ENCODE measurements at regions not wholly inside any gene's neighbourhood (a gene's known extent, or its start where the extent isn't known, plus 50 kb on each side); places are given as distances from the start of the nearest gene placed in this dataset.

DNA sequence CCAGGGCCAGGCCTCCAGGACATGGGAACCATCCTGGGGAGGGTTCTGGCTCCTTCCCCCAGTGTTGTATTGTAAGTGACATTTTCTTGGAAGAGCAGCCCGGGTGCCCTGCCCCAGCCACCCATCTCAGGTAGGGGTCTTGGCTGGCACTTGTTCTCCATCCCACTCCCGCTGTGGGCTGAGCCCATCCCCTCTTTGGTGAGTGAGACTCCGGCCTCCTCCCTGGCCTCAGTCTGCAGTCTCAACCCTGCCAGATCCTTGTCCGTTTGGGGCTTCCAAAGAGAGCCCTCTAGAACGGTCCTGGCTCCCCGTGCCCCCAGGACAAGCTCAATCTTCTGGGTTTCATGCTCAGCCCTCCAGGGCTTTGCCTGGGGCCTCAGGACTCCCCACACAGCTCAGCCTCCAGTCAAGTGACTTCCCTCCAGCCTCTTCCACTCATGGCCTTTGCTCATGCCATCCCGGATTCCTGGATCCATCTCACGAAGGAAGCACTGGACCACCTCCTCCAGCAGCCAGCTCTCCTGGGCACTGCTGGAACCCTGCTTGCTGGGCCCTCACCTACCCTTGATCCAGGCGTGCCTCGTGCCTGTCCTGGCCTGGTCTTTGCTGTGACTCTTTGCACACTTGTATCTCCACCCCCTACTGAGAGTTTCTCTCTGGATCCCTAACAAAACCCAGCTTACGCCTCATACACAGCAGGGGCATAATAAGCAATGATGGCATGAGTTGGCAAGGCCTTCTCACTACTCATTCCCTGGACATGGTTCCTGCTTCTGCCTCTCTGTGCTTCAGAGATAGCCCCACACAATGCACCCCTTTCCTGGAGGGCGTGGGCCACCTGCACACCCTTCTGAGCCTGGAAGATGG is 297.4 kb upstream of the RTL1 start:
- no peak overlapping the region for H3K4me3 ChIP-seq (ENCODE audit: low read length)
- no peak for DNase-seq (ENCODE audit: low read depth, low spot score)

DNA sequence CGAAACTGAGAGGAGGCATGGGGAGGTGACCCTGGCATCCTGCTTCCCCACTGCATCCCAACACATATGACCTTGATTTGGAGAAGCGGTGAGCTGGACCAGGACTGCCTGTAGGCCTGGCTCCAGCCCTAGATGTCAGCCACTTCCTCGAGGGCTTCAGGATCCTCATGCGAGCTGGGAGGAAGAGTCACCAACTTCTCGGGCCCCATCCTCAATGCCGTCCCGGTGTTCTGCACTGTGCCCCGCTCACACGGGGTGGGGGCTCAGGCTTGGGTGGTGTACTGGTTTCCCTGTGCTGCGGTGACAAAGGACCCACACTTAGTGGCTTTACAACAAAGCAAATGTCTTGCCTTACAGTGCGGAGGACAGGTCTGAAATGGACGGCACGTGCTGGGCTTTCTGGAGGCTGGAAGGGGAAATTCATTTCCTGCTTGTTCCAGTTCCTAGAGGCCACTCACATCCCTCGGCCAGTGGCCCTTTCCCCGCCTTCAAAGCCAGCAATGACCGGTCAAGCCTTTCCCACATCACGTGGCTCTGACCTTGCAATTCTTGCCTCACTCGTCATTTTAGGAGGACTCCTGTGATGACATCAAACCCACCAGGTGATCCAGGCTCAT is 298.1 kb upstream of the RTL1 start:
- H3K4me3 ChIP-seq (ENCODE audit: low read length), result no peak overlapping the region
- DNase-seq (ENCODE audit: low read depth, low spot score), result no peak

GRCh38 chr14:101202627-101203404 is 299.3 kb upstream of the RTL1 start:
- DNase-seq (ENCODE audit: low read depth, low spot score), result no peak
- no peak overlapping the region for H3K4me3 ChIP-seq (ENCODE audit: low read length)

GRCh38 chr14:101206556-101206955 is 303.0 kb upstream of the RTL1 start:
- no peak overlapping the region for H3K4me3 ChIP-seq (ENCODE audit: low read length)
- no peak for DNase-seq (ENCODE audit: low read depth, low spot score)

GRCh38 chr14:101207041-101207440 is 303.5 kb upstream of the RTL1 start:
- no peak for DNase-seq (ENCODE audit: low read depth, low spot score)
- H3K4me3 ChIP-seq (ENCODE audit: low read length), result no peak overlapping the region

GRCh38 chr14:101207897-101208296 is 304.4 kb upstream of the RTL1 start:
- no peak overlapping the region for H3K4me3 ChIP-seq (ENCODE audit: low read length)
- no peak for DNase-seq (ENCODE audit: low read depth, low spot score)

DNA sequence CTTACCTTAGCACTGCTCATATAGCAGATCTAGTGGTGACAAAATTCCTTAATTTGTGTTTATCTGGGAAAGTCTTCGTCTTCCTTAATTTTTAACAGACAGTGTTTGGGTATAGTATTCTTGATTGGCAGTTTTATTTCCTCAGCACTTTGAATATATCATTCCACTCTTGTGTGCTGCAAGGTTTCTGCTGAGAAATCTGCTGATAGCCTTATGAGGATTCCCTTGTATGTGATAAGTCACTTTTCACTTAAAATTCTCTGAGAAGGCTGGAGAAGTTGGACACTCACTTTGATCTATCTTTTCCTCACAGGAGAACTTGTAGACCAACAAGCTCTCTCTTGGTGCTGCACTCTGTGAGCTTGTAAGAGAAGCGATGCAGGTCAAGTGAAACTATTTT is 306.1 kb upstream of the RTL1 start:
- no peak for DNase-seq (ENCODE audit: low read depth, low spot score)
- H3K4me3 ChIP-seq (ENCODE audit: low read length), result no peak overlapping the region

DNA sequence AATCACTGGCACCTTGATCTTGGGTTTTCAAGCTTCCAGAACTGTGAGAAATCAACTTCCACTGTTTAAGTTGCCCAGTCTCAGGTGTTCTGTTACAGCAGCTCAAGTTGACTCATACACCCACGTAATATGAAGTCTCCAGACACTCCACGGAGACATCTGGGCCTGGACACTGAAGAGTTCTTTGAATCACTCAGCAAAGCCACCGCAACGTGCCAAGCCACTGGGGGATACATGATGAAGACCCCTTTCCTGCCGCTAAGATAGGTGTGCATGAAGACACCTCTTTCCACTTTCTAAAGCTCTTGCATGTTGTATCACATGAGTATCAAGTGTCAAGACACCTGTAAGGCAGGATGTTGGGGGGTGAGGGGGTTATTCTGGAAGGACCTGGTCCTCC is 311.7 kb upstream of the RTL1 start:
- DNase-seq (ENCODE audit: low read depth, low spot score), result no peak
- H3K4me3 ChIP-seq (ENCODE audit: low read length), result no peak overlapping the region

DNA sequence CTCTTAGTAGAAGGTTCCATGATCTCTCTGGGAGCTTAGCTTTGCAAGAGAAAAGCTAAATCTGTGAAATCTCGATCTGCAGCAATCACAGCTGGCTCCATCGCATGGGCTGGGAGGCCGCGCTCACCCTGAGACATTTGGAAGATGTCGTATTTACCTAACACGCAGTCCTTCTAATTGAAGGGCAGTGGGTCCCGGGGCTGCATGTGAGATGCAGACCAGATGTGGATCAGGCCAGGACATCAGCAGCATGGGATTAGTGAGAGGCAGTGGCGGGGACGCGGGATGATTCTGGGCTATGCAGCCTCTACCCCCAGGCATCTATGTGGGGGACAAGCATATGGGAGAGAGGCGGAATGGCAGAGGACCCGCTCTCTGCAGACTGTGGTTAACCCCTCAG is 312.4 kb upstream of the RTL1 start:
- no peak overlapping the region for H3K4me3 ChIP-seq (ENCODE audit: low read length)
- no peak for DNase-seq (ENCODE audit: low read depth, low spot score)

DNA sequence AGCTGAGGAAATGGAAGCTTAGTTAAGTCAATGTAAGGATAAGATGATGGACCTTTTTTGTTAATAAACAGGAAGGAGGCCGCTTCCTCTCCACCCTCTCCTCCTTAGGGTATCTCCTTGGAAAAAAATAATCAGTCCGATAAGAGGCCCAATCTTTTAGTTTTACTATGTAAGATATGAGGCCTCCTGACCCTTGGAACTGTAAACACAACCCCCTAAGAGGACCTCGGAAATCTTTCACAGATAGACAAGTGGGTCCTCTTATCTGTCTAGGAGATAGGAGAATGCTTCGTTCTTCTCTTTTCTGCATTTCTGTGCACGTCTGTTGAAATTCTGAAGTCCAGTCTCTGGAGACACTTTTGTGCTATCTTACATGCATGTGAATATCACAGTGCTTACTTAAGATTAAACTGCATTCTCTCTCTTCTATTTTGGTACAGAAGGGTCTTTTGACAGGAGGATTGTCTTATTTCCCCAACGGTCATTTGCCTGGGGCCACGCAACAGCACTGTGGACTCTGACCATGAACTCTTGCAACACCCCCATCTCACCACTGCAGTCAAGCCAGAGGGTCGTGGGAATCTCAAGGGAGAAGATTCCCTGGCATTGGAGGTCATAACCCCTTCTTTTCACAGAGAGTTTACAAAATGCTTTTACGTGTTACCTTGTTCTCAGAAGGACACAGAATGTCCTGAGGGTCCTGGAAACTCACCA is 313.0 kb upstream of the RTL1 start:
- DNase-seq (ENCODE audit: low read depth, low spot score), result no peak
- no peak overlapping the region for H3K4me3 ChIP-seq (ENCODE audit: low read length)

GRCh38 chr14:101217080-101217463 is 313.6 kb upstream of the RTL1 start:
- no peak for DNase-seq (ENCODE audit: low read depth, low spot score)

DNA sequence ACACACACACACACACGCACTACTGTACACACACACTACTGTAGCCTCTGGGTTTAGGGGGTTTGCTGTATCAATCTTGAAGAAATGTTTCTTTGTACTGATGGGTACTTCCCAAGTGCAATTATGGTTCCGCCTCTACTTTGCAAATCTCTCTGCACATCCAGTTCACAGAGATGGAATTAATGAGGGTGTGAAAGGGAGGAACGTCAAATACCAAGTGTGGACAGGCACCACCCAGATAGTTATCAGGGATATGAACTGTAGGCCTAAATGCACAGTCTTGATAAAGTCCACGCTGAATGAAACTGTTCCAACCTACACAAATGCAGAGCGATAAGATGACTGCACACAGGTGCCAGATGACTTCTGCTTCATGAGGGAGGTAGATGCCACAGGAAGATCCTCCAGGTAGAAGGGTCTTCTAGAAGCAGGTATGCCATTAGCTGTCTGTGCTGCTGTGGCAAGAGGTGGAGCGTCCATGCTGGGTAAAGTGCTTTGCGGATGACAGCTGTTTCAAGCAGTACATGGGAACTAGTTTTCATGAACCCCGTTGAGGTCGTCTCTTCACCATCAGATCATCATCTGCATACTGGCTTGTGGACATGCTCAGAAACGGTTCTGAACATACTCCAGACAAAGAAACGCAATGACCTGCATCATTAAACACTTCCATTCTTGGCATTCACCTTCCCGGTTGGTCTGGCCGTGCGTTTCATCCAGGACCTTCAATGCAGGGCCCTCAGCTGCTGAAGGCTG is 314.3 kb upstream of the RTL1 start:
- H3K4me3 ChIP-seq (ENCODE audit: low read length), result no peak overlapping the region
- DNase-seq (ENCODE audit: low read depth, low spot score), result no peak

More at GRCh38 chr14:101217080-101217463, 313.6 kb upstream of the RTL1 start:
- no peak overlapping the region for H3K4me3 ChIP-seq (ENCODE audit: low read length)

GRCh38 chr14:101219896-101220703 is 316.6 kb upstream of the RTL1 start:
- DNase-seq (ENCODE audit: low read depth, low spot score), result no peak
- H3K4me3 ChIP-seq (ENCODE audit: low read length), result no peak overlapping the region

DNA sequence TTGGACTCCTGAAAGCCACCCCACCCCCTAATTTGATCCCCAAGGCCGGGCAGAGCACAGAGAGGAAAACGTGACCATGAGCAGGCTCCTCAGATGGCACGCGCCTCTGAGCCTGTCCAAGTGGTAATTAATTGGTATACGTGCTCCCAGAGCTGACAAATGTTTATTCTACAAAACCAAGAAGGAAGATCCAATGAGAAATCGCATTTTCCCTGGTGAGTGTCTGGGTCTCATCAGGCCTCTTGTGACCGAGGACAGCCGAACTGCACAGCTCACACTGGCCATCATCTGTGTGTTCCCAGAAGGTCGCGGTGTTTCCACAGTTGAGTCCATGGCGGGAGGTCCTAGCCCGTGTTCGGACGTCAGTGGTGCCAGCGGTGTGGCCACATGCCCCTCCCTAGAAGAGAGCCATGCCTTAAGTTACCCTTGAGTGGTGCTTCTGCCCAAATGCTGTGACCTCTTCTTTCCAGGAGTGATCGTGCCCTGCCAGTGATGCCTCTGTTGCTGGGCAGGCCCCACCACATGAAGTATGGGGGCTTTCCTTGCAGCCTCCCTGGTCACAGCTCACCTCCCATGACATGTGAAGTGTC is 317.5 kb upstream of the RTL1 start:
- DNase-seq (ENCODE audit: low read depth, low spot score), result no peak
- H3K4me3 ChIP-seq (ENCODE audit: low read length), result no peak overlapping the region

DNA sequence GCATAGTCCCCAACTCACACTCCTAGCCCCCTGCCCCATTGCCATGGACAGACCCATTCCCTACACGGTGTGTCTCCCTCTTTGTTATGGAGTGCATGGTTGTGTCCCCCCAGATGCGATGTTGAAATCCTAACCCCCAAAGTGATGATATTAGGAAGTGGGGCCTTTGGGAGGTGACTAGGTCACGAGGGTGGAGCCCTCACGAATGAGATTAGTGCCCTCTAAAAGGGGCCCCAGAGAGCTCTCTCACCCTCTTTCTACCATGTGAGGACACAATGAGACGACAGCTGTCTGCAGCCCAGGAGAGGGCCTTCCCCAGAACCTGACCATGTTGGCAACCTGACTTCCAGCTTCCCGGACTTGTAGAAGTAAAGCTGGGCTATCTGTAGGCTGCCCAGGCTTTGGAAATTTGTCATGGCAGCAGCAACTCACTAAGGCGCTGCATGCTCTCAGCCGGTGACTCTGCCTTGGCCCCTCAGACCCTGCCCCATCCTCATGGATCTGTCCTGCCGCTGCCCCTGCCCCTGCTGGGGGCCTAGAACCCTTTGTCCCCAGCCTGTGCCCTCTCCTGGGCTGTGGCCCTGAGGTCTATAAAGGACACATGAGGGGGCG is 318.1 kb upstream of the RTL1 start:
- no peak for DNase-seq (ENCODE audit: low read depth, low spot score)
- no peak overlapping the region for H3K4me3 ChIP-seq (ENCODE audit: low read length)

DNA sequence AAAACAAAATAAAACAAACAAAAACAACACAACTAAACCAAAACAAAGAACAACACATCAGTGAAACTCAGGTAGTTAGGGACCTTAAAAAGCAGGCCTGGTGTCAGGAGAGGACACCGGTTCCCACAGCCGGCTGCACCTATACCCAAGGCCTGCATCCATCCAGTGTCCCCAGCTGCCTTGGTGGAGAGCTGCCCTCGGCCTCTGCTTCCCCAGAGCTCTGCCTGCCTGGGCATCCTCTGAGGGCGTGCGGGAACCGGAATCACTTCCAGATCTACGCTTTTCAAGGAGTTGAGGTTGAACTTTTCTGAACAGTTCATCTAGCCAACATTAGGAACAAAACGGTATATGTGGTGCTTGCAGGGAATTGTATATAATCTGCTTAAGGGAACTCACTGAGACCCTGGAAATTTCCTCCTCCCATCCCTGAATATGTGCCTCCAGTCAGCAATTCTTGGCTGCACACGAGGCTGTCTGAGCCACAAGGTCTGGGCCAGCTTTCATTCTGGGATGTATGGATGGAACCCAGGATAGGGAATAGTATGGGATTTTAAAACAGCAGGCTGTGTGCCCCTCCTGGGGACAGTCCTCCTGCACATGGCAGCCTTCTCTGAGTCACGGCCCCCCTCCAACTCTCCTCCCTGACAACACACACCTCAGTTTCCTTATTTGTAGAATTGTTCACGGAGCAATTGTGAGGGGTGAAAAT is 319.0 kb upstream of the RTL1 start:
- no peak overlapping the region for H3K4me3 ChIP-seq (ENCODE audit: low read length)
- no peak for DNase-seq (ENCODE audit: low read depth, low spot score)

DNA sequence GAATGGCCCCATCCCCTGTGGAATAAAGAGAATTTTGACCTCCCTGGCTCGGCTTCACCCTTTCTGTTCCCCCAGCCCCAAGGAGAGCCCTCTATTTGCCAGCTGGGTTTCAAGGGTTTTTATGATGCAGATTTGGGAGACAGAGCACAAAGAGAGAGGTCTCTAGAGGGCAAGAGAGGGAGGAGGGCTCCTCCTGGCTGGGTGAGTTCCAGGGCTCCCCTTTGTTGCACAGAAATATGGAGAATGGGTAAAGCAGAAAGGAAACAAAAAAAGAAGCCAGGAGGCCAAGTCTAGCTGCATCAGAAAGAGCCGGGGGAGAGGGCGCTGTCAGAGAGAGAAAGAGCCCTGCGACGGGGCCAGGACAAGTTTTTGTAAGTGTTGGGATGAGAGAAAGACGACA is 319.6 kb upstream of the RTL1 start:
- H3K4me3 ChIP-seq (ENCODE audit: low read length), result no peak overlapping the region

More for the DNA sequence above, 319.6 kb upstream of the RTL1 start:
- DNase-seq (ENCODE audit: low read depth, low spot score), result no peak
